Head of caudate nucleus (tissue), 42 donors: ENCODE measurements at regions not wholly inside any gene's neighbourhood (a gene's known extent, or its start where the extent isn't known, plus 50 kb on each side); places are given as distances from the start of the nearest gene placed in this dataset.

Experiments
- DNase-seq, 42 donors: peaks; one replicate each; pipeline versions ENCODE4 v3.0.0 to v3.0.0-alpha.2; 2020 to 2021; ENCODE audit warnings: mixed read lengths in 7 of 42
- intact Hi-C: fragments of 100-400 bp; cut with DNase I; formaldehyde crosslinking; loops from one replicate; pipeline ENCODE4 v1.15.0; 2022

DNA sequence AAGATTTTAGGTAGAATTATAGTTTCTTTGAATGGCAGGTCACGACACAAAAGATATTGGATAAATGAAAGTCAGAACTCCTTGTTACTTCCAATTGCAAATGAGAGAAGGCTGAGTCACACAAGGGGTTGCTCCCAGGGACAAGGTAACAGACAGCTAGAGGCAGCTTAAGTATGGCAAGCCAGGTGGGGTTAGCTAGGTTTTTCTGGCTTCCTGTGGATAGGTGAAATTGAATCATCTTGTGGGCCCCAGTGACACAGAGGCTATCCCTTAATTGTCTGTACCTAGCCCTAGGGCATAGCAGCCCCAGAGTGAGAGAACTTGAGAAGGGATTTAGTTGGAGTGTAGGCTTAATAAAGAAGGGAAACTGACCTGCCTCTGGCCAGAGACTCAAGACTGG, 407.7 kb upstream of the SLC8A1 start:
- no peak for DNase-seq
- intact Hi-C loops: no loop called here

DNA sequence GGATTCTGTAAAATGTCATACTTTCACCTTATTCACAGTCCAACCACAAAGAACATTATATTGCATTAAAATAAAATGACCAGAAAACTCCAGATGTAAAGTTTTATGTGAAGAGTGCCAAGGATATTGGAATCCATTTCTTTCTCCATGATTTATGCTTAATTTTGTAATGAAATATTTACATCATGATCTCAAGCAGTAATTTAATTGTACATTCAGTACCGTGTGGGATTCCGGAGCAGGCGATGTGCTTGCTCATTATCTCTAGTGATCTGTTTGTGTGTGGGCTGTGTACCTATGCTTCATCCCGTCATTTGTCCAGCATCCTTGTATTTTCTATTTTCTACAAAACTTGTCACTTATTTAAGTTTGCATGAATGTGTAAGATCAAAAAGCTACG, 415.9 kb upstream of the SLC8A1 start:
- DNase-seq: no peak
- intact Hi-C loops: no loop called here

DNA sequence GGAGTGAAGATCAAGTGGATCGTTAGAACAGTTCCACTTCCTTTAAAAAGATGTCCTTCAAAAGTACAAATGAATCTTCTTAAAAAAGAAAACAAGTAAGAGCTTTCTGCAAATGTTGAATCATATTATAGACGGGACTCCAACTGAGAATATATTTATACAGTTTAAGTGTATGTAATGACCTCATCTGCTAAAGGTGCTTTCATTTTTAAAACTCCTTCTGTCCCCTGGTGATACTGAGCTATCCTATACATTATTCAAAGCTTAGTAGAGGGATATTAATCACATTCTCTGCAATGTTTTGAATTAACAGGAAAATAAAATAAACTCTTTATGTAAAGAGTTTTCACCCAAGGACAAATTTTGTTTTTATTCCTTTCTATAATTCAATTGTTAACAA, 420.7 kb upstream of the SLC8A1 start:
- no peak for DNase-seq
- intact Hi-C loops: no loop called here

DNA sequence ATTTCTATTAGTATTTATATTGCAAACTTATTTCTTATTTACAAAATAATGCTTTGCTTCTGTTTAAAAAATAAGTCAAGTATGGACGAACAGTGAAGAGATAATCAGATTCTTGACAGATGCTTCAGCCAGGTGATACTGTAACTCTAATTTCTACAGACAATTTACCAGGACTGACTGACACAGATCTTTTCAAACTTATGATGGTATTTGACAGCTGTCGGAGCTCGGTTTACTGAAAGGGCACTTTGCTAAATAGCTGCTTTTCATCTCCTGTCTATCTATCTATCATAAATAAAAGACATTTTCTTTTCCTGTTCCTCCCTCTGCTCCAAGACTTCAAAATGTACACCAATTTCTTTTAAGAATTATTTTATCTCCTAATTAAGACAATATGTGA, 422.5 kb upstream of the SLC8A1 start:
- intact Hi-C loops: no loop called here
- DNase-seq: no peak

DNA sequence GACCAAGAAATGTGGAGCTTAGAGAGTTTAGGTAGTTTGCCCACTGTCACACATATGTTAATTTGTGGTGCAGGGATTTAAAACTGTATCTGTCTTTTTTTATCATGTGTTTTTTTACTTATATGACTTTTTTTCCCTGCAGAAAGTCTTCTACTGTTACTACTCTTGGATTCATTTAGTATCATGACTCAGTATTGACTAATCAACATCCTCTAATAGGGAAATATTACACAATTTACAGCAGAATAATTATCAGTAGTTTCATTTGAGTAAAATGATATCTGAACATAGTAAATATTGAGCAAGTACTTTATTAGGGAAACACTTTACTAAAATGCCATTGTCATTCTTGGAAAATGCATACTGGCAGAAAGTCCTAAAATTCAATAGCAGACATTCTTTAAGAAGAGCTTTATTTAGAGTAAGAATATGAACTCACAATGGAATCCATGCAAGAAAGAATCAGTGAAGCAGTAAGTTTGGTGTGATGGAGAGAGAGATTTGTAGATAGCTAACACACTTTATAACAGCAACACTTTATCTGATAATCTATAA, 425.9 kb upstream of the SLC8A1 start:
- DNase-seq: no peak
- intact Hi-C loops: no loop called here

DNA sequence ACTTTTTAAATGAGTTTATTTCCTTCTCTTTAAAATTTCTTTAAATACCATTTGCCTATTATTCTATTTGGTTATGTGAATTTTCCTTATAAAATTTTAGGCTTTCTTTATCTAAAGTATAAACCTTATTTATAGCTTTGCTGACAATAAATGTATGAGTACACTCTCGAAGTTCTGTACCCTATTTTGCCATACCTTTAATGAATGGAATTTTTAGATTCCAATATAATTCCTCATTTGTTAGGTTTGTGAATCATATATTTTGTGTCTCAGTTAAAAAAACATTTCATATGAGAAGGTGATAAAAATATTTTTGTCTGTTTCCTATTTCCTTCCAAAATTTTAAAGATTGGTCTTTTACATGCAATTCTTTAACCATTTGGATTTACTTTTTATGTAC, 427.4 kb upstream of the SLC8A1 start:
- intact Hi-C loops: no loop called here

DNA sequence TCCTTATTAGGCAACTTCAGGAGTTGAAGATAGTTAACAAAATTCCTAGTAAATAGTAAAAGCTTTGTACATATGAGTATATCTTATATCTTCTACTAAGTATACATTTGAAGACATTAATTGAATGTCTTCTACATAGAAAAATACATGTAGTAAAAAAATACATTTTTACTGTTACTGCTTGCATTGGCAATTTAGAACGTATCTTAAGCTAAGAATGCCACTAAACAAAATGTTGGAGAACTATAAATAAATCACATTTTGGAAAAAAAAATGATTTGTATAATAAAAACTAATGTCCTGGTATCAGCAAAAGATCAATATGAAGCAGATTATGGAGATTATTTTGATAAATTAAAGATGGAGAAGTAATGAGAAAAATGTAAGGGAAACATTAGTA, 434.2 kb upstream of the SLC8A1 start:
- DNase-seq: no peak
- intact Hi-C loops: no loop called here

More for the DNA sequence above, 427.4 kb upstream of the SLC8A1 start:
- DNase-seq: no peak

DNA sequence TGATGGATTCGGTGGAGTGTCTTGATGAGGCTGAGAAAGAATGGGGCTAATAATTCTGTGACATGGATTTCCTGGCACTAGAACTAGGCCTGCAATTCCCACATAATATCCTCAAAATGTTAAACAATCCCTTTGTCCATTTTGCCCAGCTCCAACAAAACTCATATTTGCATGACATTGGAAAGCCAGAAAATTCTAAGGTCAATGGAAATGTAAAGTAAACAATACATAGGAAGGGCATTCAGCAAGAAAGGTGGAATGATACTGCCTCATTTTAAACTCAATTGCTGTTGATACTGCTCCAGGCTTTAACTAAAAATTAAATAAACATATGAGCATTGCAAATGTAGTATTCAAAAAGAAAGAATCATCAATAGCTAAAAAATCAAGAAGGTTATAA, 434.8 kb upstream of the SLC8A1 start:
- intact Hi-C loops: no loop called here
- DNase-seq: no peak

DNA sequence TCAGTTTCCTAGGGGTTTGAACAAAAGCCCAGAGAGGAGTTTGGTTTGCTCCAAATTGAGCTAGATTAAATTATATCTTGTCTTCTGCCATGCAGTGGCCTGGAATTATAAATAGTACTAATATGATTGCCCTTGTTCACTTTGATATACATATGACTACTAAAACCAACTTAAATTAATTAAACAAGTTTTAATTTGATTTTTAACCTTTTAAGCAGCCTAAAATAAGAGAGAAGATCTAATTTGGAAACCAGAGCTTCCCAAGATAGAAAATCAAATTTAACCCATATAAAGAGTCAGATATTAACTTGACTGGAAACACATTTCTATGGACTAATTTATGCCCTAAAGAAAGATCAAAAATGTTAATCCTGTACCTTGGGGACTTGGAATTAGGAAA, 444.5 kb upstream of the SLC8A1 start:
- DNase-seq: no peak

DNA sequence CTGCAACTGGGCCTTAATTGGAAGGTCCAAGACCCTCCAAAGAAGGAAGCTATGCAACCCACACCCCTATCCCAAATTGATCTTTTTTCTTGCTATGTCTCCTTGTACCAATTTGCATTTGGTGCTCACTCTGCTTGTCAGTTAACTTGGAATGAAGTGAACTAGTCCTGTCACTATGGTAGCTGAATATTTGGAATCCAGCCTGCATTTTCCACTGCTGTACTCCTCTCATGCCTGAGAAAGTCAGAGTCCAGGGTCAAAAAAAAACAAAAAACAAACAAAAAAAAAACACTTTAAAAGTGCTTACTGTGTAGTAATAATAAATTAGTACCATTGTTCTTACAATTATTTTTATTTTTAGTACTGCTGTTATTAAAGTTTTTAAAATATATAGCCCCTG, 462.8 kb upstream of the SLC8A1 start:
- DNase-seq: no peak
- intact Hi-C loops: no loop called here

More for the DNA sequence above, 444.5 kb upstream of the SLC8A1 start:
- intact Hi-C loops: no loop called here

DNA sequence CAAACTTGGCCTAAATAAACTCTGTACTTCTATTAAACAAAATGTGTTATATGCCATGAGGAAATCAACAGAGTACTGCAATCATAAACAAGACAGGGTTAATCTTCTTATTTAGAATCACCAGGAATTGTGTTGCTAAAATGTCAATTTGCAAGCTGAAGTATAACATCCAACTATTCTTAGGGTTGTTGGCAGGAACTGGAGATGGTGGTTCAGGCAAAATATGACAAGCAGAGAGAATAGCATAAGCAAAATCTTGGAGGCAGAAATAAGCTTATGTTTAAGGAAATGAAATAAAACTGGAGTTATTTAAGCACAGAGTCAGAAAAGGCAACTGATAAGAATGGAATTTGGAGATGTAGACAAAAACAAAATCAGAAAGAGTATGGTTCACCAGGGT, 463.8 kb upstream of the SLC8A1 start:
- no peak for DNase-seq
- intact Hi-C loops: no loop called here

DNA sequence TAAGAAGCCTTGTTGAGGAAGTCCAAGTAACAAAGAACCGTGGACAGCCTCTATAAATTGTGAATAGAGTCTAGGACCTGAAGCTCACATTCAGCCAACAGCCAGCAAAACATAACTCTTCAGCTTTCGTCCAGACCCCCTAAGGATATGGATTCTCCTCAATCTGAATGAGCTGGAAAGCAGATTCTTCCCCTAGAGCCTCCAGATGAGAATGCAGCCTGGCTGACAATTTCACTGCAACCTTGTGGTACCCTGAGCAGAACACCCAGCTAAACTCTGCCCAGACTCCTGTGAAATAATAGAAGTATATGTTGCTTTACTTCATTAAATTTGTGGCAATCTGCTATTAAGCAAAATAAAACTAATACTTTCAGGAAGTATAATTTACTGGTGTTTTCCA, 483.5 kb upstream of the SLC8A1 start:
- DNase-seq: no peak
- intact Hi-C loops: no loop called here

DNA sequence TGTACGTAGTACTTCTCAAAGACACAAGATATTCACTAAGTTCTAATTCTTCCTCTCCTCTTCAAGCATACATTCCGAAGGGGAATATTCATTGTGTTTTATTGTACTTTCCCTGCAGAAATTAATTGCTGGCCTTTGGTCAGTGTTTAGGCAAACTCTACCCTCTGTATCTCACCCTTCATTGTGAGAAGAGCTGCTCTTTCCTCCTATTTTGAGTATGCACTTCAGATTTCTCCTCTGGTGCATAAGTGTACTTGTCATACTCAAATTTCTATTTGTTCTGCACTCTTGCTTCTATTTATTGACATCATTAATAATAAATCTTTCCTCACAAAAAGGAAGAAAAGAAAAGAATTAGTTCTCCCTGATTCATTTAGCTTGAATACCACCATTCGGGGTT, 485.4 kb upstream of the SLC8A1 start:
- DNase-seq: no peak
- intact Hi-C loops: no loop called here

DNA sequence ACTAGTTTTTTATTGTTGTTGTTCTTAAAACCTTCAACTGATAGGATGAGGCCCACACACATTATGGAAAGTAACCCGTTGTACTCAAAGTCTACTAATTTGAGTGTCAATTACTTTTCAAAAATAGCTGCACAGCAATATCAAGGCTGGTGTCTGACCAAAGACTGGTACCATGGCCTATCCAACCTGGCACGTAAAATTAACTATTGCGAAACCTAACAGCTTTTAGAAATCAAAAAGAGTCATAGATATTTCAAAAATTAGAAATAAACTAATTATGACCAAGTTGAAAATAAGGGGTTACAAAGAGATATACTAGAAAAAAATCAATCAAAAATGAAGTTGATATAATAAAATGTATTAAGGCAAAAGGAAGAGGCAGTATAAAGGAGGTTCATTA, 501.5 kb upstream of the SLC8A1 start:
- intact Hi-C loops: no loop called here
- DNase-seq: no peak

DNA sequence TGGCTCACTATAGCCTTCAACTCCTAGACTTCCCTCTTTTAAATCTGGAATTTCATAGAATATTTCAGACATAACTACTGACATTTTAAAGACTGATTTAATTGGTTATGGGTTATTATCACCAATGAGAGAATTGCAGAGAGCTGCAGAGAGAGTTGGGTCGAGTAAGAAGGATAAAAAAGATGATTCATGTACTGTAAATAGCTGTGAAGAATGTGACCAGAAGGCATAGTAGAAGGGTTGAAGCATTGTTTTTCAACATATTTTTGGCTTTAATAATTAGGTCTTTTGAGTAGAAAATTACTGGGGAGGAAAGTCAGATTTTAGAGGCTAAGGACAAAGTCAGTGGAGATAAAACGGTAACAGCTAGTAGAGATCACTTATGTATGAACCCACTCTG, 503.2 kb upstream of the SLC8A1 start:
- no peak for DNase-seq
- intact Hi-C loops: no loop called here

DNA sequence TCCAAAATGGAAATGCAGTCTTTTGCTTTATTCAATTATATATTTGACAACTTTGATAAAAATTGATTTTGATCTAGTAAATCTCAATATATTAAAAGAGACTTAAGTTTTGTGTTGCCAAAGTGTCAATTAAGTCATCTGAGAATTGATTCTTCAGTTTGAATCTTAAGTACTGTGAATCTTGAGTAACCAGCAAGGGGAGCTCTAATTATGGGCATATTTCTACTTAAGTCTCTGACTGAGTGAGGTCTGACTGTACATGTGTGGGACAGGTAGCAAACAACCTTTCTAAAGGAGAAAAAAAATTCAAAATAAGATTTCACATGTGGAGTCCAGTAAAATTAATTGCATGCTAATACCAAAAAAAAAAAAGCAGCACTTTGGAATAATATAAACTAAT, 503.7 kb upstream of the SLC8A1 start:
- DNase-seq: no peak
- intact Hi-C loops: no loop called here

DNA sequence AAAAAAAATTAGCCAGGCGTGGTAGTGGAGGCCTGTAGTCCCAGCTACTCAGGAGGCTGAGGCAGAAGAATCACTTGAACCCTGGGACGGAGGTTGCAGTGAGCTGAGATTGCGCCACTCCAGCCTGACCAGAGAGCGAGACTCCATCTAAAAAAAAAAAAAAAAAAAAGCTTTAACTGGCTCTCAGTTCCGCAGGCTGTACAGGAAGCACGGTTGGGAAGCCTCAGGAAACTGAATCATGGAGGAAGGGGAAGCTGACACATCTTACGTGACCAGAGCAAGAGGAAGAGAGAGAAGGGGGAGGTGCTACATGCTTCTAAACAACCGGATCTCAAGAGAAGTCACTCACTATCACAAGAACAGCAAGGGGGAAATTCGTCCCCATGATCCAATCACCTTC, 505.6 kb upstream of the SLC8A1 start:
- intact Hi-C loops: no loop called here
- DNase-seq: no peak

DNA sequence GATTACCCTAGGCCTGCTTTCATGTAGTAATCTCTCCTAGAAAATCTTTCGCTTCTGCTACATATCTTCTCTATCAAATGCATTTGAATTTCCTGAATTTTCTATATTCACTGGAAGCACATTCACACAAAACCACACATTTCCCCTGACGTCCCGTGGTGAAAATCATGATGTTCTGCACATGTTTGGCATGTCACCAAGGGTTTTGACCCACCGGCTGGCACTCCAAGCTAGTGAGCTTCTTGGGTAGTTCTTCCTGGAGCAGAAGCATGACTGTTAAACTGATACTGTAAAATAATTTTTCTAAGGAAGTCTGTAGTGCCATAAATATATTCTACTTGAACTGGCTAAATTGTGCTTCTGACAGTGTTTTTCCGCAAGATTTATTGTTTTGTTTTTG, 510.1 kb upstream of the SLC8A1 start:
- intact Hi-C loops: no loop called here
- no peak for DNase-seq

DNA sequence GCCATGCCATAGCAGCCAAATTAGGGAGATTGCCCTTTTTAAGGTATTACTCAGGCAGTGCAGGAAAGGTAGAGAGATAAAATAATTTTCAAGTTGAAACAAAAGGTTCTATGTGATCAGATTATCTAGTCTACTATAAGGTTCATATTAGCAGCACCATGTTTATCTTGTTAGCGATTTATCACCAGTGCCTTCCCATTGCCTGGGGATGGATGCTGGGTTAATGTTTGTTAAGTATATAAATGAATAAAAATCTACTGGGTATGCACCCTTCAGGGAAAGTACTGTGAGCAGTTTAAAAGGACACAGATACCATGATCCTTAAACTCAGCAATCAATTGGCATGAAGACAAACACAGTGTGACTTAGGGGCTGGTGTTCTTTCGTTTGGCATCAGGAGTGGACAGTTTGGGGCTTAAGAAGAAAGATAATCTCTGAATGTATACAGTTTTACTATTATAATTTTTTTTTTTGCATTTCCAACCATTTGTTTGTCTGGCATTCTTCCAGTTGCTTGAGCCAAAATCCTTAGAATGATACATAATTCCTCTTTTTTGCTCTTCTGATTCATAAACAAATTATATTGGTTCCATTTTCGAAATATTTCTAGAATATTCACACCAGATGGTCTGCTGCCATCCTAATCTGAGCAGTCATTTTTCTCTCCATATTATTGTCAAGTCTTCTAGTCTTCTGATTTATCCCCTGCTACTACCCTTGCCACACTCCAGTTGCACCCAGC, 512.8 kb upstream of the SLC8A1 start:
- DNase-seq: no peak
- intact Hi-C loops: no loop called here

DNA sequence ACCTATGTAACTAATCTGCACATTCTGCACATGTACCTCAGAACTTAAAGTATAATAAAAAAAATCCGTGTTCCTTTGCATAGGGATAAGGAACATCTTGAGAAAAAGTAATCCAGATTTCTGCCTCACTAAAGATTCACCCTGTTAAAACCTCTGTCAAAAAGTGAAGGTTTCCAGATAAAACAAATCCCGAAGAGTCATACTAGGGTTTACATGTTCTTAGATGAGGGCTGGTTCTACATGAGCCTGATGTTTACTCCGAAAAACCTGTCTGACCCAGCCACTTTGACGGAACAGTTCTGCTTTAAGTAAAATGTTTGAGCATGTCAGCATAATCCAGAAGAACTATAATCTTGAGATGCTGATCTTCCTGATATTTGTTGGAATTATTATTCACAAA, 515.6 kb upstream of the SLC8A1 start:
- intact Hi-C loops: no loop called here
- DNase-seq: no peak

DNA sequence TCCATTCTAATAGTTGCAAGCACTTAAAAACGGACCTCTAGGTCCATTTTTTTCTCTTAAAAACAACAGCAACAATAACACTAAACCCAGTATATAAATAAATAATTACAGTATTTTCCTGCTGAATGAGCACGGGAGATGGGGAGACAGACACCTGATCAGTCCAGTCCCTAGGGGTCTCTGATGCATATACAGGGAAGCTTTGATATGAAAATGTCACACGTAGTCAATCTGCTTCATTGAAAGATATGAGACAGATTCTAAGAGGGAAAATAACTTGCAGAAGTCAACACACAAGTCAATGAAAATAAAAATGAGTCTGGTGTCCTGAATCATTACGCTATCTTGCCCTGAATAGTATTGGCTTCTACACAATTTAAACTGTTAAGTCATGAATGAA, 523.3 kb upstream of the SLC8A1 start:
- intact Hi-C loops: no loop called here
- DNase-seq: no peak

DNA sequence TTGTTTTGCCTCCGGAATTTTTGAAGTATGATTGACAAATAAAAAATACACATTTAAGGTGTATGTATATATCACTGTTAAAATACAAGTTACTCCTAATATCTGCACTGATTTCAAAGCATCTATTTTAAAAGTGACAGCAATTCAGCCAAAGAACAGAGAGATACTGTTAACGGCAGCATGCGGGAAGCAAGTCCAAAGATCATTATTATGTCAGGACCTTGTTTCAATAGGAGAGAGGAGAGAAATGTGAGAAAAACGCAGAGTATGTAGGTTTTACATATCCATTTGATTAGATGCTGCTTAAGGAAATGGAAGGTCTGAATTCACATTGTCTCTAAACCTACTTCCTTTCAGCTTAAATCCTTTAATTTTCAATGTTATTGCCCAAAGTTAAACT, 545.5 kb upstream of the SLC8A1 start:
- no peak for DNase-seq
- intact Hi-C loops: no loop called here
